EH (cell line): ENCODE measurements at regions not wholly inside any gene's neighbourhood (a gene's known extent, or its start where the extent isn't known, plus 50 kb on each side); places are given as distances from the start of the nearest gene placed in this dataset.

Experiments used
- DNase-seq: peaks from one replicate; pipeline ENCODE4 v3.0.0-alpha.2; 2015; ENCODE audit warnings: low read depth

DNA sequence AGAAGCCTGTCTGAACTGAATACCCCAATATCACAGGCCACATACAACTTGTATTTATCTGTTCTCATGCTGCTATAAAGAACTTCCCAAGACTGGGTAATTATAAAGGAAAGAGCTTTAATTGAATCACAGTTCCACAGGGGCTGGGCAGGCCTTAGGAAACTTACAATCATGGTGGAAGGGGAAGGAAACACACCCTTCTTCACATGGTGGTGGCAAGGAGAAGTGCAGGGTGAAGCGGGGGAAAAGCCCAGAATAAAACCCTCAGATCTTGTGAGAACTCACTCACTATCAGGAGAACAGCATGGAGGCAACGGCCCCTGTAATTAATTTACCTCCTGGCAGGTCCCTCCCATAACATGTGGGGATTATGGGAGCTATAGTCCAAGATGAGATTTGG lies 50.3 kb upstream of the FNDC1 start:
- DNase-seq, result no peak

DNA sequence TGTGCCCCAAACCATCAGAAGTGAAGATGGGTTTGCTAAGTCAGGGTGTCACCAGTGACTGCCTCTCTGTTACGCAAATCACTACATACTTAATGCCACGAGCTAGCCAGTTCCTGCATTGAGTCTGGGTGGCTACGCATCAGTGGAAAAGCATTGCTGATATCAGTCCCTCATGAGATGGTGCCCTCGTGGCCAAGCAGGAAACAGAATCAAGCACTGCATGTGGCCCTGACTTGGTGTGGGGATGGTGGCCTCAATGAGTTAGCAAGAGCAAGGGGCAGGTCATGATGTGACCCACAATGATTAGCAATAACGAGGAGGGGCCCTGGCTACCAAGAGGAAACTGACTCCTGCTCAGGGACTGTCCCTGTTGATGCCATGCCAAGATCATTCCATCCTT lies 51.6 kb upstream of the FNDC1 start:
- no peak for DNase-seq

DNA sequence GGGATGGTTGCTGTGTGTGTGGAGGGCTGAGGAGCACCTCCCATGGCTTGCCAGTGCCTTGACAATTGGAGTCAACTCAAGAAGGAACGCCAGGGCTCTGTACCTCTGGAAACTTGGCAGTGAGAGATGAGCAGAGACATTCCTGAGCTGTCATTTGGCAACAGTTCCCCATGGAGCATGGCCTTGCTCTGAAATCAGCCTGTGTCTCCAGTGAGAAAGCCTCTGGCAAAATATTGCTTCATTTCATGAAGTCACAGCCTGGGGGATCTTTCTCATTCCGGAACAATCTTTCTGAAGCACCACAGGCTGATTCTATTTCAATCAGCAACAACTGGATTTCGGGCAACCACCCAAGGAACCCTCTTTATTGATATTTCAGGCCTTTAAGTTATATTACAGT lies 52.2 kb upstream of the FNDC1 start:
- peak; percentile 78 for DNase-seq

DNA sequence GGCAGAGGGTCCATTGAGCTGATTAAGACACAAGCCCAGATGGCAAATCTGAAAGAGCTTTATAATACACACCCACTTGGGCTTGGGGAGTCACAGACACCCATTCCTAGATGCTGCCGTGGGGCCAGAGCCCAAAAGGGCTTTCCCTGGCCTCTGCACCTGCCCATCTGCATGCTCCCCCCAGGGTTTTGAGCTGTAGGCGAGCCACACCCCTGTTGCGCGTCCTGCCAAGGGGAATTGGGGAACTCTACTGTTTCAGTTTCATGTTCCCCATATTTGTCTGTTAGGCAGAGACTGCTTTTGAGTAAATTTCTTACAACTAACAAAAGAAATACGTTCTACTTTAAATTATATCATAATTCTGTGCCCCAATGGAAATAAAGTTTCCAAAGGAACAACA lies 52.9 kb upstream of the FNDC1 start:
- DNase-seq, result no peak

DNA sequence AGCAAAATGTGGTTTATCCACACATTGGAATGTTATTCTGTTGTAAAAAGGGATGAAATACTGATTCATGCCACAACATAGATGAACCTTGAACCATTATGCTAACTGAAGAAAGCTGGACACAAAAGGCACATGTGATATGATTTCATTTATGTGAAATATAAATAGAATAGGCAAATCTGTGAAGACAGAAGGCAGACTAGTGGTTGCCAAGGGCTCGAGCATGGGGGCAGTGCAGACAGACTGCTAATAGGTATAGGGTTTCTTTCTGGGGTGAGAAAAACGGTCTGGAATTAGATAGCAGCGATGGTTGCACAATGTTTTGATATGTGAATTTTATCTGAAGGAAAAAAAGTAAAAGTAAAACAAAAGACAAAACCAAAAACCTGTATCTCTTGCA lies 54.6 kb upstream of the FNDC1 start:
- no peak for DNase-seq

DNA sequence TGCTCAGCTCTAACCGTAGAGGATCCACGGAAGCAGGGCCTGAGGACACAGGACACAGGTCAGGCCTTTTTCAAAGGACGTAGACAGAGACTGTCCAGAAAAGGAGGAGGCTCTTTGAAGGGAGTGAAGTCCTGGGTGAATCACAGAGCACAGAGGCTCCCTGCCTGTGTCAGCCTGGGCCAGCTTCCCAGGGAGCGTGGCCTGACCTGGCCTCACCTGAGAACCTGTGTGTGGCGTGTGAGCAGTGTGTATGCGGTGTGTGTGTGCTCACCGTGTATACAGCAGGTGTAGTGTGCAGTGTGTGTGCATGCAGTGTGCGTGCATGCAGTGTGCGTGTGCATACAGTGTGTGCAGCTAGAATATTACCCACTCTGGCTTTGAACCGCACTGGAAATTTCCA lies 56.0 kb upstream of the FNDC1 start:
- DNase-seq, result no peak

DNA sequence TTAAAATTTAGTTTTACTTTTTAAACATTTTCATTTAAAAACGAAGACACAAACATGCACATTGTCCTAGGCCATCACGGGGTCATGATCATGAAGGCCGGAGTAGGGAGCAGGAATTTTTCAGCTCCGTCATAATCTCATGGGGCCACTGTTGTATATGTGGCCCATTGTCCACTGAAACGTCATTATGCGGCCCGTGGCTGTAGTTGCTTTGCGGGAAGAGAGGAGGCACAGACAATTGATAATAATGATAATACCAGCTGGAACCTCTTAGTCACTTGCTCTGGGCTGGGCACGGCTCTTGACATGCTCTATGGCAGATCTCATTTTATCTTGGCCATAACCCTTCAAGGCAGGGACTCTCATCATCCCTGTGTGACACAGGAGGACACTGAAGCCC lies 56.5 kb upstream of the FNDC1 start:
- no peak for DNase-seq

DNA sequence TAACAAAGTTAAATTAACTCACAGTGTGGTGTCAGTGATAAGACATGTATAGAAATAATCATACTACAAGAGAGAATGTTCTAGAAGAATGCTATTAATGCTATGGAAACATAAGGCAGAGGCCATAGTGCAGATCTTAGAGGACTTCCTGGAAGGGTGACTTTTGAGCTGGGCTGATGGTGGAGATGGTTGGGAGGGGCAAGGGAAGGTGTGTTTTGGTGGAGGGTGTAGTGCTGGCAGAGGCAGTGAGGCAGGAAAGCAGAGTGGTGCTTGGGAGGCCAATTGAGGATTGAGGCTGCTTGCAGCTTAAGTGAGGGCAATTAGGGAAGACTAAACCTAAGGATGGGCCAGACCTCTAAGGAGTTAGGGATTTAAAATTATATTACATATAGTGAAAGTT lies 58.5 kb upstream of the FNDC1 start:
- DNase-seq, result no peak

DNA sequence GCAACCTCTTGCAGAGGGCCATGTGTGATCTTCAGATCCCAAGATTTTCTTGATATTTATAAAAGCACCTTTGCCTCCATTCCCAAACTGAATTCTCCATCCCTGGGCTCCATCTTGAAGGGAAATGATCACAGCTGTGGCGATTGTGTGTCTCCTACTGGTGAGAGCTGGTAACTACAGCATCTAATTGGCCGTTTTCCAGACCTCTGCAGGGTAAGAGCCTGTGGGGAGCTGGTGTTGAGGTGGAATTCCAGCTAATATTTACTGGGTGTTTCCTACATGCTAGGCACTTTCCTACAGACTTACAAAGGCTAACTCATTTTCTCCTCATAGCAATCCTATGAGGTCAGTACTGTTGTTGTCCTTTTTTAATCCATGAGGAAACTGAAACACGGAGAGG lies 59.2 kb upstream of the FNDC1 start:
- peak; percentile 58 for DNase-seq

DNA sequence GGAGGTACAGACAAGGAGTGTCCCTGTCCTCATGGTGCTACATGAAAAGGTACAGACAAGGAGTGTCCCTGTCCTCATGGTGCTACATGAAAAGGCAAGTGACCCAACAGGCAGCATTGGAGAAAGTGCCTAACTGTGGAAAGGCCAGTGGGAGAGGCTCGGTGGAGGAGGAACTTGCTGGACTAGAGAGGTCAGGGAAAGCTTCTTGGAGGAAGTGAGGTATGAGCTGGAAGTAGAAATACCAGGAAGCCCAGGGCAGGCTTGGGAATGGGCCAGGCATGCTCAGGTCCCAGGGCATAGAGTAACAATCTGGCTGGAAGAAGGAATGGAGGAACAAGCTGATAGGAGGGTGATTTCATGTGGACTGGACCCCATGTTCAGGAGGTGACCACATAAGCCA lies 59.8 kb upstream of the FNDC1 start:
- DNase-seq, result no peak

DNA sequence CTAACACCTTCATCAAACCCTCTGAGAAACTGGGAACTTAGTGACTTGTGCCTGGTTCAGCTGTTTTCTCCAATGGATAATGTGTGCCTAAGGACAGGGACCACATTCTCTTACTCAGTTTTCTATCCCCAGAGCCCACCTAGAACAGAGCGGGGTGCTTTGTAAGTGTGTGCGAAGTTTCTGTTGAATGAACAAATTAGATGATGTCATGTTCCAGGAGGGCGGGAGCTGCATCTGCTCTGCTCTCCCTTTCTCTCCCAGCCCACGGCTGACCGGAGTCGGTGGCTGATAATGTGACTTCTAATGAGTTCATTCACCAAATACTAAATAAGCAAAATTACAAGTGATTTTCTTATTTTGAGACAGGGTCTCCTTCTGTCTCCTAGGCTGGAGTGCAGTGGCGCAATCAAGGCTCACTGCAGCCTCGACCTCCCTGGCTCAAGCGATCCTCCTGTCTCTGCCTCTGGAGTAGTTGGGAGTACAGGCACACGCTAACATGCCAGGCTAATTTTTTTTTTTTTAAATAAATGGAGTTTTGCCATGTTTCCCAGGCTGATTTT lies 60.7 kb upstream of the FNDC1 start:
- DNase-seq, result no peak

DNA sequence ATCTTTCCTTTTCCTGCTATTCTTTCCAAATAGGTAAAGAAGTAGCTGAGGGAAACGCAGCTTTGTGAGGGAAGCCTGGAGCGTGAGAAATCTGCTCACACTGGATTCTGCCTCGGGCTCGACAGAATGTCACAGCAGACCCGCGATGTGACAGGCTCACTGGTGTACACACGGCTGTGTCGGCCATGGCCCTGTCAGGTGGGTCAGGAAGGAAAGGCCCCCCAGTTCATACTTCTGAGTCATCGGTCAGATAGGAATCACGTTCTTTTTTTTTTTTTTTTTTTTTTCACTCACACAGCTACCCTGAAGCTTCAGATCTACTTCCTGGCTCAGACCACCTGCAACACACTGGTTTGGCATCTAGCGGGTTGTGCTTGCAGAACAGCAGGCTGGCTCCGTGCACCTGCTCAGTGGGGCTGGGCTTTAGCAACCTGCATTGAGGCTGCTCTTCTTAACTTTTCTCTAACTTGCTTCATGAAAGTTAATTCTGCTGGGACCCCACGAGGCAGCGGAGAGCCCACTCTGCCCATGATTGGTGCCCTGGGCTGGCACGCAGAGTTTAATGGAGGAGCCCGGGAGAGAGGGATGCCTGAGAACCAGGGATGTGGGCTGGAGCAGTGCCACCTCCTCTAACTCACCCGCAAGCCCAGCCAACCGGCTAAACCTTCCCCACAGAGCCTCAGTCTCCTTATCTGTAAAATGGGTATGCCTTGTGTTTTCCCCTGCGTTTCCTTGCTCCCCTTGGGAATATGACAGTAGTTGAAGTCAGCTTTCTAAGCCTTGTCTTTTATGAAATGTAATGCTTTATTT lies 61.5 kb upstream of the FNDC1 start:
- no peak for DNase-seq

DNA sequence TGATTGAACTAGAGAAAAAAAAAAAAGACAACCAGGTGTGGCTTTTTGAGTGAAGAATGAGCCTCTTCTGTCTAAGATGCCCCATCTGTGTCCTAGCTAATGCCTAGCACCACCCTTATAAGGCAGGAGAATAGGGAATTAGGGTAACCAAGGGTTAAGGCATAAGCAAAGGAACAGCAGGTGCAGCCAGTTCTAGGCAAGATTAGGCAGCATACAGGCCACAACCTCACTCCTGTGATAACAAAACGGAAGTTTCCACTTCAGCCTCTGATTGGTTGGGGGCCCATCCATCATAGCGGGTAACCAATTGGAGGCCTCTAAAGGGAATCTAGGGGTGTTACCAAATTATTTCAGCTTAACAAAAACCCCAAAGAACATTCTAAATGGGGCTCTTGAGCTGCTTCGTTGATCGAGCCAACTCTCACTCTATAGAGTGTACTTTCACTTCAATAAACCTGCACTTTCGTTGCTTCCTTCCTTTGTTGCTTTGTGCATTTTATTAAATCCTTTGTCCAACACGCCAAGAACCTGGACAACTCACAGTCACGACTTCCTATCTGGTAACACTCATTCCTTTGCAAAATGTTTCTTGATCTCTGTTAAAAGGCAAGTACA lies 61.9 kb upstream of the TAGAP start:
- DNase-seq, result peak; percentile 40

DNA sequence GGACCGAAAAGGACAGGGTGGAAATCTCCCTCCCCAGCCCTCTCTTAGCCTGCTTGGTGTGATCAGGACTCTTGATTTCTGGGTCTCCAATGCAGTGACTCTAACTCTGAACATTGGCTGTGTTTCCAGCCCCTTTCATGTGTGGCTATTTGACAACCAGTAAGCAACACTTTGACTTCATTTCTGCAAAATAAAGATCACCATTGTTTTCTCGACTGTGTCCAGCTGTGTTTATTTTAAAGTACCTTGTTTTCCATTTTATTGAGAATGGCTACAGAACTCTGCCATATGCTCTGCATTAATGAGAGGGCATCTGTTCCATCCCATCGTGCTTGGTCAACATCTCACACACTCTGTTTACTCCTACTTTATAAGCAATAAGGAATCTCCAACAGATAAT lies 60.9 kb upstream of the TAGAP start:
- DNase-seq, result no peak

DNA sequence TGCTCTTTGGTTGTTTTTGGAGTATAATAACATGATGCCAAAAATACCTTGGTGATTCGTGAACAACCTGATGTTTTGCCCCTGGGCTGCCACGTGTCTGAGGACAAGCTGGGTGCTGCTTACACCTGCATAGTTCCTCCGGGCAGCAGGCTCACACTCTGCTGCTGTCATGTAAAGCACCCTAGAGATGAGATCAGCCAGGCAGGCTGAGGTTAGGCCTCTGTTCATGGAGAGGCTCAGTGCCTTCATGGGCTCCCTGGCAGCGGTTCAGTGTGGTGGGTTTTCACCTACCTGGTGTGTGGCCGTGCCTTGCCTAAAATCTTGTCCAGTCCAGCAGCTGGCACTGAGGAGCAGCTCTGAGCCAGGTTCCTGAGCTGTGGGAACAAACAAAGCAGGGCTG lies 60.1 kb upstream of the TAGAP start:
- no peak for DNase-seq

DNA sequence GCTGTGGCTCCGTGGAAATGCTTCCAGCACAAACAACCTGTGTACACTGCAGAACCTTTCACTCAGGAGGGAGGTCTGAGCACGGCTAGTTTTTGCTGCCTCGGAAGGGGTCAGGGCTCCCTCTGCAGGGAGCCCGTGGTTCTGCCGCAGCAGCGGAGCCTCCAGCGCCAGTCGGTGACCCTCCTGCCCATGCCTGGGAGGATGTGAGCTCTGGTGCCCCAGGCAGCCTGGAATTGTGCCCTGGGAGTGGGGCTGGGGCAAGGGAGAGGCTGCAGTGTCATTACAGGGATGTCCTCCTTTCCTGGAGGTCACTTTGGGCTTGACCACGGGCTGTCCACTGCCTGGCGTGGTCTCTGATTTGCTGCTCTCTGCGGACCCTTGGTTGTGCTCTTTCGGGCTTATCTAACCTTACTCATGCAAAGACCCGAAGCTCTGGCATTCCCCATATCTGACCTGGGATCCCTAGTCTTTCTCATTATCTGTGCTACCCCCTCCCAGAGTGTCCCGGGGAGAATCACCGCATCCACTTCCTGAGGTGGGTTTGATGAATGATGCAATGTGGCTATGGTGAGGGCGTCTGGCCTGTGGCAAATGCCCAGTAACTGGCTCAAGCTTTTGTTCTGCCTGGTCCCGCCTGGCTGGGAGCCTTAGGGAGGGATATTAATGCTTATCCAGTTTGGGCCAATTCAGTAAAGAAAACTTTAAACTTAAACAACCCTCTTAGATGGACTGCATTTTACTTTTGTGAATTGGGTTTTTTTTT lies 59.6 kb upstream of the TAGAP start:
- peak; percentile 16 for DNase-seq

DNA sequence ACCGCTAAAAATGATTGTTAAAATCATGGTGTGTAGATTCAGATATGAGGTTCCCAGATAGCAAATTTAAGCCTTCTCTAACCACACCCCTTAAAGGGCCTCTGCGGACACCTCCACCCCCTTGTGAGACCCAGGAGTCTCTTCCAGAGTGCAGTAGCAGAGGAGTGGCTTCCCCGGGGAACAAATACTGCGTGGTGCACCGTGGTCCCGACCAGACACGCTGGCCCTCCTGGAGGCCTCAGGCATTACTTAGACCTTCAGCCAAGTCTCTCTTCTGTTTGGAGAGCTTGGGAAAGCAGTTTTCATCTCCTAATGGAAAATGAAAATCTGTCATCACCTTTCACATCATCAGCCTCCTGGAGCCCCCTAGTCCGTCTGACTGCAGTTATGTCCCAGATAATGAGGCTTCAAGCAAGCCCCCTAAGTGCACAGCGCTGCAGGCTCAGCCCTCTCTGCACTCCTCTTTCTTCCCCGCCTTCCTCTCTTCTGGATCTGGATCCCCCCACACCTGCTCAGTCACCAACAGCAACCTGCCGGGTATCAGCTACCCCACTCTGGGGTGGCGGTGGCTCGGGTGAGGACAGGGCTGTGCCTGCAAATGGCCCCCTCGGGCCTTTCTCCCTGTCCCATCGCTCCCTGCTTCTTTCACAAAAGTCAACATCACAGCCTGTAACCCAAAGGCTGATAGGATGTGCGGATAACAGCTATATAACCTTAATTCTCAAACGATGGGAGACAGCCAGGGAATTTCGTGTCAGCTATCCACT lies 58.8 kb upstream of the TAGAP start:
- no peak for DNase-seq

DNA sequence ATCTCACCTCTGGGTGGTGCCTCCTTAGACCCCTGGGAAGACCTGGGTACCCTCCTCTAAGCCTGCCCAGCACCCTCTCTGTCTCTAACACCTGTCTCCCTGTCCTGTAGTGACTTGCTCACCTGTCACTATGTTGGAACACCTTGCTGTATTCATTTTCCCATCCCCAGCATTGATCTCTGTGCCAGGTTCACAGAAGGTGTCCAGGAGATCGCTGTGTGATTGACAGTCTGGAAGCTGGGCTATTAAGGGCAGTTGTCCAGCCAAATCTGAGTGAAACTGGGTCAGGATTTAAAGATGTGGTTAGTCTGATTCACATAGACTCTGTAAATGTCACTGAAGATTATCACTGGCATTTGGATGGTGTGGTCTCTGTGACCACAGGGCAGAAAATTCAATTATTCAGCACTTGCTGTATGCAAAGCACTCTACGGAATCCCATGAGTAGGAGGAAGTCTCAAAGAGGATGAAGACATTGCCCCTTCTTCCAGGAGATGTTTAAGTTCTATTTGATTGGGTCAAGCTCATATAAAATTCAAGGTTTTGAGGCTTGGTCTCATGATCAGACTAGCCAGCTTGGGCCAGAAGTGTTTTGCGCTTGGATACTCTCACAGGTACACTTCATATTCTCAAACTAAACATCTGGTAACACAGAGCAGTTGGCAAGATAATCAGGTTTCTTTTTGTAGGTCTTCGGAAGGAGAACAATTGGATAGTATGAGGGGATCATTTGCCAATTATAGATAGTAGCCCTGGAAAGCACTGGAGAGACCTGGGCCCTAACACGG lies 57.8 kb upstream of the TAGAP start:
- no peak for DNase-seq

DNA sequence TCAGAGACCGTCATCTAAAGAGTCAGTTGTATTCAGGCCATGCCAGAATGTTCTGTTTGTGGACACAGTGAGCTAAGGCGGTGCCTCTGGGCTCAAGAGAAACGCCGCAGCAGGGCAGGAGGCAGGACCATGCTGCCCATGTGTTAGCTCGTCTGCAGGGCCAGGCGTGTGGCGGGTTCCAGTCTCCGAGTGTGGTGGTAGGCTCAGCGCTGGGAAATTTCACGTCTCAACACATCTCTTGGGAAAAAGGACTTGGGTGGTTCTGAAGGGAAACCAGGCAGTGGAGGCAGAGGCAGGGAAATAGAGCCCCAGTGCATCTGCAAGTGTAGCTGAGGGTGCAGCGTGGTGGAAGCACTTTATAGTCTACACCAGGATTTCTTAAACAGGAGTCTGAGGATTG lies 56.9 kb upstream of the TAGAP start:
- no peak for DNase-seq

DNA sequence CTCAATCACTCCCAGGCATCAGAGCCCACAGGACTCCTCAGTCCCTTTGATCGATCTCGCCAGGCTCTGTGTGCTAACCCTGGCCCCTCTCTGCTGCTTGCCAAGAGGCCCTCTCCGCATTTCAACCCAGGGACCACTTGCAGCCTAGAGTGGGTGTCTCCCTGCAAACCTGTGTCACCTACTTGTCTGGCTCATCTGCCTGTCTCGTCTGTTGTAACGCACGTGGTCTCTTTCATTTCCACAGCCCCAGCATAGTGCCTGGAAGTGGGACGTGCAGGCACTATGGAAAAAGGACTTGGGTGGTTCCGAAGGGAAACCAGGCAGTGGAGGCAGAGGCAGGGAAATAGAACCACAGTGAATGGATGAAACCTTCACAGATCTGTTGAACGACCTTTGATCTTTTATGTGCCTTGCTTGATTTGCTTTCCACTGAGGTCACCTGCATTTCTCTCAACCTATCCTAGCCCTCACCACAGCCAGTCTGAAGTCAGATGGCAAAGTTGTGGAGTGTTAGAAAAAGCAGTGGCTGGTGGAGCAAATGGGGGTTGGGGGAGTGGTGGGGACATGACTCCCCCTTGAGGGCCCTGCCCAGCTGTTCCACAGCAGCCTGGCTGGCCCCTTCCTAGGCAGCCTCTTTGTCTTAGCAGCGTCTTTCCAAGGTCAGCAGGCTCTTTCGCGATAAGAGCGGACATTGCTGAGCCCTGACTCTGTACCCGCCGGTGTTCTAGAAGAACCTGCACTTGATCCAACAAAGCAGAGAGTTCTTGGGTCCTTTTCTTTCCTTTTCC lies 55.8 kb upstream of the TAGAP start:
- no peak for DNase-seq

DNA sequence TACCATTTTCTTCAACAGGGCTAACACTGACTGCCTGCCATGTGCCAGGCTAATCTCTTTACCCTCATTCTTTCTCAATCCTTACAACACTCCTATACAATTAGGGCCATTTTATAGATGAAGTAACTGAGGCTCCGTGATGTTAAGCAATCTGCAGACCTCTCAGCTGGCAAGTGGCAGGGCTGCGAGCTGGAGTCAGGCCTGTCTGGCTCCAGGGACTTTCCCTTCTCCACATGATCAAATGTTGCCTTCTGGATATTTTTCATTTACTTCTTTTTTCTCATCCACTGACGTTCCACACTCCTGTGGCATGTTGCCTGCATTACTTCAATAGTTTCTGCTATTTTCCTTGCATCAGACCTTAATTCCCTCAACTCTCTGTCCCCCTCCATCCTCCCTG lies 55.2 kb upstream of the TAGAP start:
- peak; percentile 10 for DNase-seq
